ENCODE measurements at regions not wholly inside any gene's neighbourhood (a gene's known extent, or its start where the extent isn't known, plus 50 kb on each side); places are given as distances from the start of the nearest gene placed in this dataset.

DNA sequence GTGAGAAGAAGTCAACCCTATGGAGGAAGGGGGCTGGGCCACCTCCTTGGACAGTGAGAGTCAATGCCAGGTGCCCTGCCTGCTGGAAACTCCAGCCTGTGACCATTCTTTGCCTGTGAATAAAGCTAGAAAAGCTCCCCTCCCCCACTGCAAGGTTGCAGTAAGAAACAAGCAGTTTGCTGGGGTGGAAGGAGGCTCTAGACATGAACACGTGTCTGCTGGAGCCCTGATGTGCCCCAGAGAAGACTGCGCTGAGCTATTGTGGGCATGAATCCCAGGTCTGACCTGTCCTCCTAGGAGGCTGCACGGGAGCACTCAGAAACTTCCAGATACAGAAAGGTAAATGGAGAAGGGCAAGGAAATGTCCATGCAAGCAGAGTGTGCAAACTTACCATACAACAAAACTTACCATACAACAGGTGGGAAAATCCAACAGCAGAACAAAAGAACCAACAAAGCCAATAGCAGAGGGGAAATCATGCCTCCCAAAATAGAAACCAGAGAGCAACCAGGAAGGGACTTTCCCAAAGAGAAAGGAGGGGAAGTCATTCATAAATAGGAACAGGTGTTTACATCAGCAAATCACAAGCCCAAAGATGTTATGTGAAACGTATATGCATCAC lies 278.7 kb downstream of the BCL2 start:
- Mint-ChIP-seq H3K9me3 (no peaks in the 10 kb centered on the region), H3K27ac (no peak overlapping the region), H3K4me3 (no peak overlapping the region), H3K27me3 (ENCODE audit: insufficient read depth) (peaks cover 27% of the 10 kb centered on the region), H3K36me3 (ENCODE audit: low read depth) (no peaks in the 10 kb centered on the region), H3K4me1 (ENCODE audit: low read depth) (no peaks in the 10 kb centered on the region)
- DNase-seq, result no peak
- TF ChIP-seq, protein P1, sequence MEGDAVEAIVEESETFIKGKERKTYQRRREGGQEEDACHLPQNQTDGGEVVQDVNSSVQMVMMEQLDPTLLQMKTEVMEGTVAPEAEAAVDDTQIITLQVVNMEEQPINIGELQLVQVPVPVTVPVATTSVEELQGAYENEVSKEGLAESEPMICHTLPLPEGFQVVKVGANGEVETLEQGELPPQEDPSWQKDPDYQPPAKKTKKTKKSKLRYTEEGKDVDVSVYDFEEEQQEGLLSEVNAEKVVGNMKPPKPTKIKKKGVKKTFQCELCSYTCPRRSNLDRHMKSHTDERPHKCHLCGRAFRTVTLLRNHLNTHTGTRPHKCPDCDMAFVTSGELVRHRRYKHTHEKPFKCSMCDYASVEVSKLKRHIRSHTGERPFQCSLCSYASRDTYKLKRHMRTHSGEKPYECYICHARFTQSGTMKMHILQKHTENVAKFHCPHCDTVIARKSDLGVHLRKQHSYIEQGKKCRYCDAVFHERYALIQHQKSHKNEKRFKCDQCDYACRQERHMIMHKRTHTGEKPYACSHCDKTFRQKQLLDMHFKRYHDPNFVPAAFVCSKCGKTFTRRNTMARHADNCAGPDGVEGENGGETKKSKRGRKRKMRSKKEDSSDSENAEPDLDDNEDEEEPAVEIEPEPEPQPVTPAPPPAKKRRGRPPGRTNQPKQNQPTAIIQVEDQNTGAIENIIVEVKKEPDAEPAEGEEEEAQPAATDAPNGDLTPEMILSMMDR (IDR thresholded peaks at IDR 0.05), result no peak

DNA sequence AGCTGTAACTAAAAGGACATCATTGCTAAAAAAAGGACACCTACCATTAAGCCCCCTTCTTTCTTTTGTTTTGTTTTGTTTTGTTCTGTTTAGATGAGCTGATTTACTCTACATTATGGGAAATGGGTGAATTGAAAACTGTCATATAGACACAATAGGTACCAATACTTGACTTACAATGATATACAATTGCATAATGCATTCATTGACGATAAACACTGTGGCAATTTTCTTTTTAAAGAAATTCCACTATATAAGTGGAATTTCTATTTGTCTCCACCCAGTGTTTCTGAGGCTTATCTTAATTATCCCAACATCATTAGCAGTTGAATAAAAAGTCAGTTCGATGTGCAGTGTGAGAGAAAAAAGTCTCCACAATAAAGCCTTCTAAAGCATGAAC lies 282.1 kb downstream of the BCL2 start:
- Mint-ChIP-seq H3K27ac (no peak overlapping the region), H3K4me1 (ENCODE audit: low read depth) (no peaks in the 10 kb centered on the region), H3K36me3 (ENCODE audit: low read depth) (no peaks in the 10 kb centered on the region), H3K4me3 (no peak overlapping the region), H3K27me3 (ENCODE audit: insufficient read depth) (peaks cover 14% of the 10 kb centered on the region), H3K9me3 (no peaks in the 10 kb centered on the region)
- DNase-seq, result no peak
- TF ChIP-seq, protein P1 (IDR thresholded peaks at IDR 0.05), result no peak

DNA sequence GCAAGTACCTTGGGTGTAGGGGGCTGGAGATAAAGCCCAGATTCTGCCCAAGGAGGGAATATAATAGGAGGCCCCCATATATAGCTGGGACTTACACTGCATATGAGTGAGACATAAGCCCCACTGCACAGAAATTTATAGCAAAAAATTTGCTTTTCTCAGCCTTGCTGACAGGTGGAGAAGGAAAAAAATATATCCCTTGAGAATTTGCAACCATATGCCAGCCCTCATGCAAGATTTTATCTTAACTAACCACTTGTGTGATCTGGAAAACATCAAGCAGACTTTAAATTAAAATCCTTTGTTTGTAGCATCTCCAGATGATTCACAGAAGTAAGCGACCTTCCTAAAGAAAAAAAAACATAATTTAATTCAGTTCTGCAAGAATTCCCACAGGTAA lies 288.2 kb downstream of the BCL2 start:
- no peak overlapping the region for H3K27ac Mint-ChIP-seq
- no peaks in the 10 kb centered on the region for H3K4me1 Mint-ChIP-seq (ENCODE audit: low read depth)
- no peak overlapping the region for H3K4me3 Mint-ChIP-seq
- TF ChIP-seq, protein P1 (IDR thresholded peaks at IDR 0.05), result no peak
- H3K36me3 Mint-ChIP-seq (ENCODE audit: low read depth), result no peaks in the 10 kb centered on the region
- no peaks in the 10 kb centered on the region for H3K9me3 Mint-ChIP-seq
- DNase-seq, result no peak
- H3K27me3 Mint-ChIP-seq (ENCODE audit: insufficient read depth), result peaks cover 6% of the 10 kb centered on the region

All from HFFc6 (cell line).